ENCODE measurements at regions not wholly inside any gene's neighbourhood (a gene's known extent, or its start where the extent isn't known, plus 50 kb on each side); places are given as distances from the start of the nearest gene placed in this dataset.
"Not testable (repeated sequence)": the region's sequence is repeated elsewhere in the genome, so short reads cannot be mapped to it uniquely, and the experiment has no call there.

- Histone ChIP-seq H3K4me3 (ENCODE audit: insufficient read depth, low read depth, low read length) (no peak overlapping the region), H3K36me3 (replicated peaks; ENCODE audit: control insufficient read depth, insufficient read depth, low read length) (no peaks in the 10 kb centered on the region), H3K27me3 (ENCODE audit: control insufficient read depth, insufficient read depth, low read length) (no peaks in the 10 kb centered on the region)
- no peak for DNase-seq
These were observed 128.6 kb downstream of the RGPD3 start for GRCh38 chr2:106339609-106340008.

GRCh38 chr2:106339132-106339531, 129.1 kb downstream of the RGPD3 start:
- DNase-seq, result no peak
- no peaks in the 10 kb centered on the region for H3K27me3 ChIP-seq (ENCODE audit: control insufficient read depth, insufficient read depth, low read length)
- no peaks in the 10 kb centered on the region for H3K36me3 ChIP-seq (replicated peaks; ENCODE audit: control insufficient read depth, insufficient read depth, low read length)
- no peak overlapping the region for H3K4me3 ChIP-seq (ENCODE audit: insufficient read depth, low read depth, low read length)

GRCh38 chr2:106338043-106338442, 130.2 kb downstream of the RGPD3 start:
- no peak overlapping the region for H3K4me3 ChIP-seq (ENCODE audit: insufficient read depth, low read depth, low read length)
- no peaks in the 10 kb centered on the region for H3K27me3 ChIP-seq (ENCODE audit: control insufficient read depth, insufficient read depth, low read length)
- no peak for DNase-seq
- no peaks in the 10 kb centered on the region for H3K36me3 ChIP-seq (replicated peaks; ENCODE audit: control insufficient read depth, insufficient read depth, low read length)

GRCh38 chr2:106336737-106337136, 131.5 kb downstream of the RGPD3 start:
- no peak for DNase-seq
- H3K27me3 ChIP-seq (ENCODE audit: control insufficient read depth, insufficient read depth, low read length), result no peaks in the 10 kb centered on the region
- no peak overlapping the region for H3K4me3 ChIP-seq (ENCODE audit: insufficient read depth, low read depth, low read length)
- H3K36me3 ChIP-seq (replicated peaks; ENCODE audit: control insufficient read depth, insufficient read depth, low read length), result no peaks in the 10 kb centered on the region

GRCh38 chr2:106336108-106336507, 132.1 kb downstream of the RGPD3 start:
- DNase-seq, result no peak

GRCh38 chr2:106334802-106335201, 133.4 kb downstream of the RGPD3 start:
- no peak for DNase-seq
- Histone ChIP-seq H3K27me3 (ENCODE audit: control insufficient read depth, insufficient read depth, low read length) (no peaks in the 10 kb centered on the region), H3K36me3 (replicated peaks; ENCODE audit: control insufficient read depth, insufficient read depth, low read length) (no peaks in the 10 kb centered on the region), H3K4me3 (ENCODE audit: insufficient read depth, low read depth, low read length) (no peak overlapping the region)

More at GRCh38 chr2:106336108-106336507, 132.1 kb downstream of the RGPD3 start:
- no peaks in the 10 kb centered on the region for H3K27me3 ChIP-seq (ENCODE audit: control insufficient read depth, insufficient read depth, low read length)
- H3K36me3 ChIP-seq (replicated peaks; ENCODE audit: control insufficient read depth, insufficient read depth, low read length), result no peaks in the 10 kb centered on the region
- H3K4me3 ChIP-seq (ENCODE audit: insufficient read depth, low read depth, low read length), result no peak overlapping the region

GRCh38 chr2:106333253-106333873, 134.8 kb downstream of the RGPD3 start:
- DNase-seq; H3K4me3 ChIP-seq (ENCODE audit: insufficient read depth, low read depth, low read length); H3K36me3 ChIP-seq (replicated peaks; ENCODE audit: control insufficient read depth, insufficient read depth, low read length); H3K27me3 ChIP-seq (ENCODE audit: control insufficient read depth, insufficient read depth, low read length): not testable (repeated sequence)

- no peaks in the 10 kb centered on the region for H3K36me3 ChIP-seq (replicated peaks; ENCODE audit: control insufficient read depth, insufficient read depth, low read length)
- DNase-seq, result no peak
- no peak overlapping the region for H3K4me3 ChIP-seq (ENCODE audit: insufficient read depth, low read depth, low read length)
- no peaks in the 10 kb centered on the region for H3K27me3 ChIP-seq (ENCODE audit: control insufficient read depth, insufficient read depth, low read length)
These were observed 136.2 kb downstream of the RGPD3 start for GRCh38 chr2:106332054-106332453.

GRCh38 chr2:106330384-106331261, 136.5 kb upstream of the UXS1 start:
- H3K36me3 ChIP-seq (replicated peaks; ENCODE audit: control insufficient read depth, insufficient read depth, low read length); DNase-seq; H3K4me3 ChIP-seq (ENCODE audit: insufficient read depth, low read depth, low read length); H3K27me3 ChIP-seq (ENCODE audit: control insufficient read depth, insufficient read depth, low read length): not testable (repeated sequence)

- DNase-seq, result no peak
- Histone ChIP-seq H3K4me3 (ENCODE audit: insufficient read depth, low read depth, low read length) (no peak overlapping the region), H3K27me3 (ENCODE audit: control insufficient read depth, insufficient read depth, low read length) (no peaks in the 10 kb centered on the region), H3K36me3 (replicated peaks; ENCODE audit: control insufficient read depth, insufficient read depth, low read length) (no peaks in the 10 kb centered on the region)
These were observed 129.4 kb upstream of the UXS1 start for GRCh38 chr2:106323337-106324013.

- no peak overlapping the region for H3K4me3 ChIP-seq (ENCODE audit: insufficient read depth, low read depth, low read length)
- H3K36me3 ChIP-seq (replicated peaks; ENCODE audit: control insufficient read depth, insufficient read depth, low read length), result no peaks in the 10 kb centered on the region
- H3K27me3 ChIP-seq (ENCODE audit: control insufficient read depth, insufficient read depth, low read length), result no peaks in the 10 kb centered on the region
- no peak for DNase-seq
These were observed 128.2 kb upstream of the UXS1 start for GRCh38 chr2:106322281-106322680.

- H3K4me3 ChIP-seq (ENCODE audit: insufficient read depth, low read depth, low read length); H3K27me3 ChIP-seq (ENCODE audit: control insufficient read depth, insufficient read depth, low read length); DNase-seq; H3K36me3 ChIP-seq (replicated peaks; ENCODE audit: control insufficient read depth, insufficient read depth, low read length): not testable (repeated sequence)
These were observed 126.3 kb upstream of the UXS1 start for GRCh38 chr2:106320439-106320838.

- Histone ChIP-seq H3K36me3 (replicated peaks; ENCODE audit: control insufficient read depth, insufficient read depth, low read length) (no peaks in the 10 kb centered on the region), H3K4me3 (ENCODE audit: insufficient read depth, low read depth, low read length) (no peak overlapping the region), H3K27me3 (ENCODE audit: control insufficient read depth, insufficient read depth, low read length) (no peaks in the 10 kb centered on the region)
- no peak for DNase-seq
These were observed 122.8 kb upstream of the UXS1 start for GRCh38 chr2:106316915-106317314.

GRCh38 chr2:106314444-106314843, 120.3 kb upstream of the UXS1 start:
- no peak overlapping the region for H3K4me3 ChIP-seq (ENCODE audit: insufficient read depth, low read depth, low read length)
- no peak for DNase-seq
- H3K36me3 ChIP-seq (replicated peaks; ENCODE audit: control insufficient read depth, insufficient read depth, low read length), result no peaks in the 10 kb centered on the region
- H3K27me3 ChIP-seq (ENCODE audit: control insufficient read depth, insufficient read depth, low read length), result no peaks in the 10 kb centered on the region

GRCh38 chr2:106311041-106311370, 116.9 kb upstream of the UXS1 start:
- DNase-seq, result no peak

More at GRCh38 chr2:106311041-106311370, 116.9 kb upstream of the UXS1 start:
- no peak overlapping the region for H3K4me3 ChIP-seq (ENCODE audit: insufficient read depth, low read depth, low read length)
- H3K36me3 ChIP-seq (replicated peaks; ENCODE audit: control insufficient read depth, insufficient read depth, low read length), result no peaks in the 10 kb centered on the region
- H3K27me3 ChIP-seq (ENCODE audit: control insufficient read depth, insufficient read depth, low read length), result no peaks in the 10 kb centered on the region
